Astrocyte (in vitro differentiated cells and primary cell): ENCODE measurements at regions not wholly inside any gene's neighbourhood (a gene's known extent, or its start where the extent isn't known, plus 50 kb on each side); places are given as distances from the start of the nearest gene placed in this dataset.

Source experiments
- DNase-seq: peaks from one replicate; pipeline ENCODE4 v3.0.0-alpha.2; 2010; ENCODE audit warnings: low read depth
- FAIRE-seq: peaks from 2 replicates; lab custom pipeline; 2011; peaks lifted over from hg19 to GRCh38; lab: Jason Lieb, UNC
- H2AFZ ChIP-seq: 2 replicates; pipeline ENCODE4 v1.6.0; 2012; ENCODE audit warnings: low read depth, low read length, inconsistent platforms
- H3K27ac ChIP-seq: 2 replicates; pipeline ENCODE4 v1.5.1; 2011; ENCODE audit warnings: low read depth, low read length, inconsistent platforms
- H3K27me3 ChIP-seq: 2 replicates; pipeline ENCODE4 v1.6.0; 2011; ENCODE audit warnings: low read length, inconsistent platforms; ENCODE audit not compliant: insufficient read depth
- H3K36me3 ChIP-seq: 2 replicates; pipeline ENCODE4 v1.5.1; 2011; ENCODE audit warnings: low read length, inconsistent platforms; ENCODE audit not compliant: insufficient read depth
- H3K4me1 ChIP-seq: 2 replicates; pipeline ENCODE4 v1.5.1; 2011; ENCODE audit warnings: low read length, inconsistent platforms; ENCODE audit not compliant: insufficient read depth
- H3K4me2 ChIP-seq: 2 replicates; pipeline ENCODE4 v1.6.0; 2012; ENCODE audit warnings: low read length, inconsistent platforms
- H3K4me3 ChIP-seq: 2 replicates; pipeline ENCODE4 v1.5.1; 2011; ENCODE audit warnings: low read depth, mild to moderate bottlenecking, low read length, inconsistent platforms; ENCODE audit not compliant: insufficient read depth
- H3K79me2 ChIP-seq: 2 replicates; pipeline ENCODE4 v1.6.0; 2012; ENCODE audit warnings: mild to moderate bottlenecking, low read length, inconsistent platforms; ENCODE audit not compliant: insufficient read depth
- H3K9ac ChIP-seq: 2 replicates; pipeline ENCODE4 v1.6.0; 2012; ENCODE audit warnings: mild to moderate bottlenecking, low read length, inconsistent platforms
- H3K9me3 ChIP-seq: 2 replicates; pipeline ENCODE4 v1.5.1; 2012; ENCODE audit warnings: low read depth, mild to moderate bottlenecking, low read length, inconsistent platforms; ENCODE audit not compliant: insufficient read depth
- H4K20me1 ChIP-seq: 2 replicates; pipeline ENCODE4 v1.6.0; 2012; ENCODE audit warnings: low read length, inconsistent platforms; ENCODE audit not compliant: insufficient read depth
- H3K27ac Mint-ChIP-seq: one replicate; pipeline ENCODE4 v1.8.0; 2021; ENCODE audit warnings: mild to moderate bottlenecking, mixed read lengths; ENCODE audit not compliant: unreplicated experiment
- H3K27me3 Mint-ChIP-seq: one replicate; pipeline ENCODE4 v1.8.0; 2021; ENCODE audit warnings: low read depth, mixed read lengths; ENCODE audit not compliant: unreplicated experiment
- H3K36me3 Mint-ChIP-seq: one replicate; pipeline ENCODE4 v1.8.0; 2021; ENCODE audit warnings: low read depth, mixed read lengths; ENCODE audit not compliant: unreplicated experiment
- H3K4me1 Mint-ChIP-seq: one replicate; pipeline ENCODE4 v1.8.0; 2021; ENCODE audit warnings: low read depth, mixed read lengths; ENCODE audit not compliant: unreplicated experiment
- H3K4me3 Mint-ChIP-seq: one replicate; pipeline ENCODE4 v1.8.0; 2021; ENCODE audit warnings: mild to moderate bottlenecking, moderate library complexity, mixed read lengths; ENCODE audit not compliant: unreplicated experiment
- H3K9me3 Mint-ChIP-seq: one replicate; pipeline ENCODE4 v1.8.0; 2021; ENCODE audit warnings: mild to moderate bottlenecking, mixed read lengths; ENCODE audit not compliant: unreplicated experiment
- EZH2 ChIP-seq: IDR thresholded peaks from 2 replicates; pipeline ENCODE4 v1.6.1; 2012; ENCODE audit warnings: mild to moderate bottlenecking, low read length, inconsistent platforms; ENCODE audit not compliant: insufficient read depth
- TF ChIP-seq, protein P1 (sequence below): IDR thresholded peaks from 2 replicates; pipeline ENCODE4 v1.5.1; 2011; ENCODE audit warnings: low read depth, mild to moderate bottlenecking, inconsistent platforms, low read length, moderate library complexity; ENCODE audit not compliant: insufficient read depth

DNA sequence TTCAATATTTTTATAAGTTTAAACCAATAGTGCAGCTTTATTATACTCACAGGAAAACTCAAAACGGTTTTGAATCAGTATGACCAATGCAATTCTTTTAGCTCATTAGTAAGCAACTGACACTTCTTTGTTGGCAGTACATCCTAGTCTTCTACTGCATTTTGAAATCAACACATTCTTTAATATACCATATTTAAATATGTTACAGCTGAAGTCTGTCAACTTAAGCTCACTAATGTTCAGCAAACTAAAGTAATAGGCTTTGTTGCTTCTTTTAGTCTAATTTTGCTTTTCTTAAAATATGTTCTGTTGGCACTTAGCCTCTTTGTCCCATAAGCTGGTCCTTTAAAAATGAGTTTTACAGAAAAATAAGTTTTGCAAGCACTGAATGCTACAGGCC is 55.4 kb upstream of the CCBE1 start:
- H3K4me1 Mint-ChIP-seq: peaks cover 14% of the 10 kb centered on the region
- Histone ChIP-seq H3K4me1 (peaks cover 9% of the 10 kb centered on the region), H2AFZ (no peak overlapping the region), H3K27ac (no peak overlapping the region), H3K4me2 (no peak overlapping the region), H3K4me3 (no peak overlapping the region), H3K9ac (no peak overlapping the region), H3K36me3 (no peaks in the 10 kb centered on the region), H3K9me3 (no peaks in the 10 kb centered on the region), H3K79me2 (no peaks in the 10 kb centered on the region), H4K20me1 (no peaks in the 10 kb centered on the region), H3K27me3 (no peaks in the 10 kb centered on the region)
- no peaks in the 10 kb centered on the region for H3K27me3 Mint-ChIP-seq
- H3K4me3 Mint-ChIP-seq: no peak overlapping the region
- no peaks in the 10 kb centered on the region for H3K9me3 Mint-ChIP-seq
- DNase-seq (no peak), FAIRE-seq (no peak)
- H3K27ac Mint-ChIP-seq: no peak overlapping the region
- TF ChIP-seq EZH2: no peak
- TF ChIP-seq, protein P1, sequence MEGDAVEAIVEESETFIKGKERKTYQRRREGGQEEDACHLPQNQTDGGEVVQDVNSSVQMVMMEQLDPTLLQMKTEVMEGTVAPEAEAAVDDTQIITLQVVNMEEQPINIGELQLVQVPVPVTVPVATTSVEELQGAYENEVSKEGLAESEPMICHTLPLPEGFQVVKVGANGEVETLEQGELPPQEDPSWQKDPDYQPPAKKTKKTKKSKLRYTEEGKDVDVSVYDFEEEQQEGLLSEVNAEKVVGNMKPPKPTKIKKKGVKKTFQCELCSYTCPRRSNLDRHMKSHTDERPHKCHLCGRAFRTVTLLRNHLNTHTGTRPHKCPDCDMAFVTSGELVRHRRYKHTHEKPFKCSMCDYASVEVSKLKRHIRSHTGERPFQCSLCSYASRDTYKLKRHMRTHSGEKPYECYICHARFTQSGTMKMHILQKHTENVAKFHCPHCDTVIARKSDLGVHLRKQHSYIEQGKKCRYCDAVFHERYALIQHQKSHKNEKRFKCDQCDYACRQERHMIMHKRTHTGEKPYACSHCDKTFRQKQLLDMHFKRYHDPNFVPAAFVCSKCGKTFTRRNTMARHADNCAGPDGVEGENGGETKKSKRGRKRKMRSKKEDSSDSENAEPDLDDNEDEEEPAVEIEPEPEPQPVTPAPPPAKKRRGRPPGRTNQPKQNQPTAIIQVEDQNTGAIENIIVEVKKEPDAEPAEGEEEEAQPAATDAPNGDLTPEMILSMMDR: no peak
- no peaks in the 10 kb centered on the region for H3K36me3 Mint-ChIP-seq

DNA sequence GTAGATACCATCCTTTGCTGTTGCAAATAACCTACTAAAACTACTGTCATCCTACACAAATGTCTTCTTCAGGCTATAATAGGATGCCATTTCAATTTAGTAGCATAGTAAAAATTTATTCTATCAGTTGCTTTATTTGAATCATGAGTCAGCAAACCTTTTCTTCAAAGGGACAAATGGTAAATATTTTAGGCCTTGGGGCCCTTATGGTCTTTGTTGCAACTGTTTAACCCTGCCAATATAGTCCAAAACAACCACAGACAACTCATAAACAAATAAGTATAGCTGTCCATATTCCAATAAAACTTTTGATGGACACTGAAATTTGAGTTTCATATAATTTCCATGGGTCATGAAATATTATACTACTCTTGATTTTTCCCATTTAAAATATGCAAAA is 54.0 kb upstream of the CCBE1 start:
- Mint-ChIP-seq H3K9me3 (no peaks in the 10 kb centered on the region), H3K4me1 (peaks cover 14% of the 10 kb centered on the region)

More for the DNA sequence above, 54.0 kb upstream of the CCBE1 start:
- Histone ChIP-seq H4K20me1 (no peaks in the 10 kb centered on the region), H3K9ac (no peak overlapping the region), H3K4me2 (no peak overlapping the region), H3K36me3 (no peaks in the 10 kb centered on the region), H3K27me3 (no peaks in the 10 kb centered on the region), H2AFZ (no peak overlapping the region), H3K27ac (no peak overlapping the region), H3K4me1 (peaks cover 9% of the 10 kb centered on the region), H3K79me2 (no peaks in the 10 kb centered on the region), H3K9me3 (no peaks in the 10 kb centered on the region), H3K4me3 (no peak overlapping the region)
- no peak for DNase-seq
- no peak for FAIRE-seq
- no peak overlapping the region for H3K27ac Mint-ChIP-seq
- H3K4me3 Mint-ChIP-seq: no peak overlapping the region
- TF ChIP-seq EZH2: no peak
- TF ChIP-seq, protein P1: no peak
- no peaks in the 10 kb centered on the region for H3K27me3 Mint-ChIP-seq
- no peaks in the 10 kb centered on the region for H3K36me3 Mint-ChIP-seq
